ENCODE measurements at regions not wholly inside any gene's neighbourhood (a gene's known extent, or its start where the extent isn't known, plus 50 kb on each side); places are given as distances from the start of the nearest gene placed in this dataset.
"Not testable (repeated sequence)": the region's sequence is repeated elsewhere in the genome, so short reads cannot be mapped to it uniquely, and the experiment has no call there.

- H3K4me3 ChIP-seq, result no peak overlapping the region
- intact Hi-C loops (cut with DNase I), result no loop called here
- H3K27me3 ChIP-seq, result no peaks in the 10 kb centered on the region
- H3K9me3 ChIP-seq, result no peaks in the 10 kb centered on the region
- no peak overlapping the region for H3K27ac ChIP-seq
- H3K36me3 ChIP-seq, result no peaks in the 10 kb centered on the region
- no peak for TF ChIP-seq CTCF (IDR thresholded peaks at IDR 0.05)
- ATAC-seq (no peak), DNase-seq (no peak)
- H3K4me1 ChIP-seq, result peaks cover 4% of the 10 kb centered on the region
These were observed 135.0 kb upstream of the AFDN start for GRCh38 chr6:167691533-167692312.

- H3K4me1 ChIP-seq; H3K27me3 ChIP-seq; intact Hi-C loops (cut with DNase I); H3K27ac ChIP-seq; ATAC-seq; H3K4me3 ChIP-seq; DNase-seq; H3K9me3 ChIP-seq; H3K36me3 ChIP-seq: not testable (repeated sequence)
These were observed 133.2 kb upstream of the AFDN start for GRCh38 chr6:167693478-167693877.

- H3K27me3 ChIP-seq, result no peaks in the 10 kb centered on the region
- H3K9me3 ChIP-seq, result no peaks in the 10 kb centered on the region
- H3K27ac ChIP-seq, result no peak overlapping the region
- H3K36me3 ChIP-seq, result no peaks in the 10 kb centered on the region
- no peak overlapping the region for H3K4me3 ChIP-seq
- DNase-seq (no peak), ATAC-seq (no peak)
- TF ChIP-seq CTCF (IDR thresholded peaks at IDR 0.05), result no peak
- H3K4me1 ChIP-seq, result peaks cover 17% of the 10 kb centered on the region
- intact Hi-C loops (cut with DNase I), result no loop called here
These were observed 130.9 kb upstream of the AFDN start for GRCh38 chr6:167695831-167696230.

GRCh38 chr6:167696296-167696695, 130.4 kb upstream of the AFDN start:
- intact Hi-C loops (cut with DNase I), result no loop called here
- no peaks in the 10 kb centered on the region for H3K27me3 ChIP-seq
- H3K4me1 ChIP-seq, result peaks cover 17% of the 10 kb centered on the region
- TF ChIP-seq CTCF (IDR thresholded peaks at IDR 0.05), result no peak
- DNase-seq (no peak), ATAC-seq (no peak)
- H3K9me3 ChIP-seq, result no peaks in the 10 kb centered on the region
- H3K36me3 ChIP-seq, result no peaks in the 10 kb centered on the region
- no peak overlapping the region for H3K27ac ChIP-seq
- H3K4me3 ChIP-seq, result no peak overlapping the region

- ATAC-seq (no peak), DNase-seq (no peak)
- intact Hi-C loops (cut with DNase I), result no loop called here
- H3K4me1 ChIP-seq, result peaks cover 17% of the 10 kb centered on the region
- H3K9me3 ChIP-seq, result no peaks in the 10 kb centered on the region
- no peak overlapping the region for H3K4me3 ChIP-seq
- no peak for TF ChIP-seq CTCF (IDR thresholded peaks at IDR 0.05)
- no peak overlapping the region for H3K27ac ChIP-seq
- no peaks in the 10 kb centered on the region for H3K36me3 ChIP-seq
- H3K27me3 ChIP-seq, result no peaks in the 10 kb centered on the region
These were observed 129.4 kb upstream of the AFDN start for GRCh38 chr6:167697316-167697715.

- peak; percentile 5 for ATAC-seq
- H3K4me3 ChIP-seq, result no peak overlapping the region
- no peak for DNase-seq
- peaks cover 17% of the 10 kb centered on the region for H3K4me1 ChIP-seq
- no peaks in the 10 kb centered on the region for H3K9me3 ChIP-seq
- no peak for TF ChIP-seq CTCF (IDR thresholded peaks at IDR 0.05)
- no peaks in the 10 kb centered on the region for H3K27me3 ChIP-seq
- intact Hi-C loops (cut with DNase I), result no loop called here
- H3K27ac ChIP-seq, result peak overlapping the region; percentile 82
- no peaks in the 10 kb centered on the region for H3K36me3 ChIP-seq
These were observed 128.2 kb upstream of the AFDN start for GRCh38 chr6:167698540-167698939.

Data from upper lobe of right lung (tissue), 1 donor.